GM21528 (cell line): ENCODE measurements at regions not wholly inside any gene's neighbourhood (a gene's known extent, or its start where the extent isn't known, plus 50 kb on each side); places are given as distances from the start of the nearest gene placed in this dataset.

ENCODE experiments used
- ATAC-seq: cut with Tn5 transposase; IDR thresholded peaks from one replicate; pipeline ENCODE4 v1.9.1; 2021; ENCODE audit warnings: mild to moderate bottlenecking, moderate library complexity; ENCODE audit not compliant: unreplicated experiment, low FRiP score

- ATAC-seq = no peak
Measured at GRCh38 chr9:18330401-18331309, 143.3 kb upstream of the ADAMTSL1 start.

- ATAC-seq = no peak
Measured at GRCh38 chr9:18331310-18331684, 142.7 kb upstream of the ADAMTSL1 start.

GRCh38 chr9:18331808-18332209 is 142.1 kb upstream of the ADAMTSL1 start:
- ATAC-seq = no peak

- no peak for ATAC-seq
Measured at GRCh38 chr9:18333157-18333556, 140.8 kb upstream of the ADAMTSL1 start.

- no peak for ATAC-seq
Measured at GRCh38 chr9:18335825-18336224, 138.1 kb upstream of the ADAMTSL1 start.

GRCh38 chr9:18338042-18338441 is 135.9 kb upstream of the ADAMTSL1 start:
- ATAC-seq = no peak

GRCh38 chr9:18343784-18344183 is 130.2 kb upstream of the ADAMTSL1 start:
- ATAC-seq = no peak

GRCh38 chr9:18346745-18347144 is 127.2 kb upstream of the ADAMTSL1 start:
- no peak for ATAC-seq

- ATAC-seq = no peak
Measured at GRCh38 chr9:18347386-18348082, 126.4 kb upstream of the ADAMTSL1 start.

GRCh38 chr9:18348083-18348475 is 125.9 kb upstream of the ADAMTSL1 start:
- ATAC-seq = no peak

- ATAC-seq = no peak
Measured at GRCh38 chr9:18349530-18349929, 124.4 kb upstream of the ADAMTSL1 start.

GRCh38 chr9:18350036-18350435 is 123.9 kb upstream of the ADAMTSL1 start:
- ATAC-seq = no peak

GRCh38 chr9:18350995-18351595 is 122.9 kb upstream of the ADAMTSL1 start:
- ATAC-seq = no peak

GRCh38 chr9:18352711-18353110 is 121.2 kb upstream of the ADAMTSL1 start:
- no peak for ATAC-seq

- ATAC-seq = no peak
Measured at GRCh38 chr9:18353473-18353872, 120.5 kb upstream of the ADAMTSL1 start.

- ATAC-seq = no peak
Measured at GRCh38 chr9:18357321-18357720, 116.6 kb upstream of the ADAMTSL1 start.

- no peak for ATAC-seq
Measured at GRCh38 chr9:18358325-18358724, 115.6 kb upstream of the ADAMTSL1 start.

- no peak for ATAC-seq
Measured at GRCh38 chr9:18359335-18359734, 114.6 kb upstream of the ADAMTSL1 start.

GRCh38 chr9:18360005-18360404 is 113.9 kb upstream of the ADAMTSL1 start:
- ATAC-seq = no peak

- no peak for ATAC-seq
Measured at GRCh38 chr9:18361646-18362045, 112.3 kb upstream of the ADAMTSL1 start.

GRCh38 chr9:18362166-18362565 is 111.8 kb upstream of the ADAMTSL1 start:
- no peak for ATAC-seq
